ENCODE measurements at regions not wholly inside any gene's neighbourhood (a gene's known extent, or its start where the extent isn't known, plus 50 kb on each side); places are given as distances from the start of the nearest gene placed in this dataset.

DNA sequence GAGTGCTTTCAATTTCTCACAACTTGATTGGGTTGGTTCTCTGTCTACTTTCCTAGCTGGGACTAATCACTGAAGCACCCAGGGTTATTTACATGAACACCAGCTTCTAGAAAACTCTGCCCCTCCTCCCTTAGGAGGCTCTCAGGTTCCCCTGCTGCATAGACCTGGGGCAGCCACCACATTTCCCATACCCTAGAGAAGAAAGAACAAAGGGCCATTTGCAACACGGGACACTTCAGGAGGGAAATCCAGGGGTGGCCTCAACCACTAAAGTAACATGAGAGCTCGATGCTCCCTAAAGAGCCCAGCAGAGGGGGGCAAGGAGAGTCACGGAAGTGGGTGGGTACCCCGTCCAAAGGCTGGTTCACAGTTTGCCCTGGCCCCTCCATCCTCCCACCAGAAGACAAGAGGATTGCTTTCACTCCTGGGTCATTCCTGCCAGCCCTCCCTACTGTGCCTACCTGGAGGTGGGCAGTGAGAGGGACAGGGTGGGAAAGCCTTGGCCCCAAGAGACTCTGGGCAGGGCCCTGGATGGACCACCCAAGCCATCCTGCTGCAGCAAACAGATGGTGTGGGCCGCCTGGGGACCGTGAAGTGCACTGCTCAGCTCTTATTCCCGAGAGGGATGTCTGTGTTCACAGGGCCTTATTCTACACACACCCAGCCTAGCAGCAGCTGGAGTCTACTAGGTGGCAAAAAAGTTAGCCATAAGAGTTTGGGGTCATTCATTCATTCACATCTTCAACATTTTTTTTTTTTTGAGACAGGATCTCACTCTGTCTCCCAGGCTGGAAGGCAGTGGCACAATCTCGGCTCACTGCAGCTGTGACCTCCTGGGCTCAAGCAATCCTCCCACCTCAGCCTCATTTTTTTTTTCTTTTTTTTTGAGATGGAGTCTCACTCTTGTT, 392.1 kb downstream of the SOX9 start:
- H3K9me3 ChIP-seq (replicated peaks; ENCODE audit: control insufficient read depth, insufficient read depth, low read length) = no peaks in the 10 kb centered on the region
- ChIA-PET CTCF (no interaction called here), POLR2A (no interaction called here)
- H3K4me1 ChIP-seq (ENCODE audit: control insufficient read depth, extremely low read depth, insufficient read depth, low read length) = no peaks in the 10 kb centered on the region
- no peak overlapping the region for H3K4me2 ChIP-seq (ENCODE audit: insufficient read depth, low read length)
- no peaks in the 10 kb centered on the region for H4K20me1 ChIP-seq (replicated peaks; ENCODE audit: control insufficient read depth, extremely low read depth, insufficient read depth, low read length)
- H3K4me3 ChIP-seq (replicated peaks in 1 of 3; ENCODE audit: insufficient read depth in 1 of 3, low read depth in 1 of 3, low read length in 3 of 3) = no peak overlapping the region
- H3K27me3 ChIP-seq (ENCODE audit: control insufficient read depth in 2 of 2, insufficient read depth in 2 of 2, low read length in 2 of 2) = no peaks in the 10 kb centered on the region
- no peaks in the 10 kb centered on the region for H3K9me1 ChIP-seq (replicated peaks; ENCODE audit: control insufficient read depth, extremely low read depth, insufficient read depth, low read length)
- TF ChIP-seq POLR2A (IDR thresholded peaks at IDR 0.05; ENCODE audit: low read depth, low read length) (no peak), GATA2 (IDR thresholded peaks at IDR 0.05; ENCODE audit: insufficient read depth, insufficient read length, low read depth, low read length) (no peak), EZH2 (IDR thresholded peaks at IDR 0.05; ENCODE audit: borderline replicate concordance, low read depth, low read length, severe bottlenecking) (no peak), JUN (IDR thresholded peaks at IDR 0.05; ENCODE audit: borderline replicate concordance, insufficient read depth, insufficient read length, low read depth) (no peak), MYC (IDR thresholded peaks at IDR 0.05; ENCODE audit: low read depth, low read length) (no peak), POLR2AphosphoS5 (IDR thresholded peaks at IDR 0.05; ENCODE audit: insufficient read depth, low read depth, low read length) (no peak), FOS (IDR thresholded peaks at IDR 0.05; ENCODE audit: borderline replicate concordance, insufficient read depth, low read length) (no peak)
- TF ChIP-seq, protein P1, sequence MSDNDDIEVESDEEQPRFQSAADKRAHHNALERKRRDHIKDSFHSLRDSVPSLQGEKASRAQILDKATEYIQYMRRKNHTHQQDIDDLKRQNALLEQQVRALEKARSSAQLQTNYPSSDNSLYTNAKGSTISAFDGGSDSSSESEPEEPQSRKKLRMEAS (IDR thresholded peaks at IDR 0.05; ENCODE audit: insufficient read depth, insufficient read length) = no peak
- TF ChIP-seq, protein P2, sequence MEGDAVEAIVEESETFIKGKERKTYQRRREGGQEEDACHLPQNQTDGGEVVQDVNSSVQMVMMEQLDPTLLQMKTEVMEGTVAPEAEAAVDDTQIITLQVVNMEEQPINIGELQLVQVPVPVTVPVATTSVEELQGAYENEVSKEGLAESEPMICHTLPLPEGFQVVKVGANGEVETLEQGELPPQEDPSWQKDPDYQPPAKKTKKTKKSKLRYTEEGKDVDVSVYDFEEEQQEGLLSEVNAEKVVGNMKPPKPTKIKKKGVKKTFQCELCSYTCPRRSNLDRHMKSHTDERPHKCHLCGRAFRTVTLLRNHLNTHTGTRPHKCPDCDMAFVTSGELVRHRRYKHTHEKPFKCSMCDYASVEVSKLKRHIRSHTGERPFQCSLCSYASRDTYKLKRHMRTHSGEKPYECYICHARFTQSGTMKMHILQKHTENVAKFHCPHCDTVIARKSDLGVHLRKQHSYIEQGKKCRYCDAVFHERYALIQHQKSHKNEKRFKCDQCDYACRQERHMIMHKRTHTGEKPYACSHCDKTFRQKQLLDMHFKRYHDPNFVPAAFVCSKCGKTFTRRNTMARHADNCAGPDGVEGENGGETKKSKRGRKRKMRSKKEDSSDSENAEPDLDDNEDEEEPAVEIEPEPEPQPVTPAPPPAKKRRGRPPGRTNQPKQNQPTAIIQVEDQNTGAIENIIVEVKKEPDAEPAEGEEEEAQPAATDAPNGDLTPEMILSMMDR (IDR thresholded peaks at IDR 0.05; ENCODE audit: extremely low read depth in 1 of 2, insufficient read depth in 1 of 2, low read depth in 1 of 2, low read length in 2 of 2) = no peak
- no peak overlapping the region for H3K27ac ChIP-seq (ENCODE audit: insufficient read depth, low read depth, low read length)
- no peaks in the 10 kb centered on the region for H3K36me3 ChIP-seq (ENCODE audit: control insufficient read depth in 2 of 2, extremely low read depth in 1 of 2, insufficient read depth in 2 of 2, low read length in 2 of 2)
- dilution Hi-C loops (cut with MboI; ENCODE audit: extremely low pct_ligation_motif_present, low sequenced_read_pairs) = no loop called here
- DNase-seq (ENCODE audit: low read depth, low spot score) (no peak), FAIRE-seq (no peak)
- no TSS peak for BruUV-seq (replicated peaks)
- H3K9ac ChIP-seq (replicated peaks; ENCODE audit: extremely low read depth, insufficient read depth, low read length) = no peak overlapping the region
- intact Hi-C loops (cut with micrococcal nuclease) = no loop called here
- H3K79me2 ChIP-seq (ENCODE audit: control insufficient read depth, insufficient read depth, low read length) = no peaks in the 10 kb centered on the region
- H2AFZ ChIP-seq (ENCODE audit: low read depth, low read length) = no peak overlapping the region
